ENCODE measurements at regions not wholly inside any gene's neighbourhood (a gene's known extent, or its start where the extent isn't known, plus 50 kb on each side); places are given as distances from the start of the nearest gene placed in this dataset.

GRCh38 chr20:60540591-60540990, 582.4 kb downstream of the CDH26 start:
- H3K27ac ChIP-seq (ENCODE audit: low read length): no peak overlapping the region
- BruUV-seq (replicated peaks): no TSS peak
- H3K36me3 ChIP-seq (ENCODE audit: low read depth, low read length): no peaks in the 10 kb centered on the region
- H3K4me1 ChIP-seq (ENCODE audit: insufficient read depth, low read length): no peaks in the 10 kb centered on the region
- H3K4me3 ChIP-seq (ENCODE audit: low read length): no peak overlapping the region
- no peaks in the 10 kb centered on the region; the same call in 1 of the 2 replicates for H3K9me3 ChIP-seq (ENCODE audit: low read length)
- H3K79me2 ChIP-seq (ENCODE audit: low read length): no peaks in the 10 kb centered on the region
- ATAC-seq (no peak), DNase-seq (no peak)
- no peaks in the 10 kb centered on the region for H4K20me1 ChIP-seq (ENCODE audit: low read length)
- POLR2A ChIA-PET (ENCODE audit: unreplicated experiment): no interaction called here
- no peak overlapping the region for H2AFZ ChIP-seq (ENCODE audit: low read length)
- TF ChIP-seq CTCF (conservative IDR thresholded peaks at IDR 0.05; ENCODE audit: low read depth, low read length): no peak
- no peak for TF ChIP-seq EZH2phosphoT487 (IDR thresholded peaks at IDR 0.05; ENCODE audit: borderline replicate concordance, low read length)
- no peak for TF ChIP-seq EZH2 (IDR thresholded peaks at IDR 0.05; ENCODE audit: low read length, unreplicated experiment)
- no peaks in the 10 kb centered on the region for H3F3A ChIP-seq (ENCODE audit: low read length, unreplicated experiment)
- H3K4me2 ChIP-seq (ENCODE audit: low read length): no peak overlapping the region
- CTCF ChIA-PET: no interaction called here
- H3K9me2 ChIP-seq (replicated peaks; ENCODE audit: low read length): no peaks in the 10 kb centered on the region
- H3K27me3 ChIP-seq (ENCODE audit: low read length): no peaks in the 10 kb centered on the region
- no peak overlapping the region for H3K9ac ChIP-seq (ENCODE audit: low read length)
- intact Hi-C loops (cut with micrococcal nuclease): no loop called here

GRCh38 chr20:60541991-60542390, 583.8 kb downstream of the CDH26 start:
- Histone ChIP-seq H3K27ac (ENCODE audit: low read length) (no peak overlapping the region), H3F3A (ENCODE audit: low read length, unreplicated experiment) (no peaks in the 10 kb centered on the region), H3K36me3 (ENCODE audit: low read depth, low read length) (no peaks in the 10 kb centered on the region), H3K9ac (ENCODE audit: low read length) (no peak overlapping the region), H2AFZ (ENCODE audit: low read length) (no peak overlapping the region), H3K9me3 (ENCODE audit: low read length) (no peaks in the 10 kb centered on the region; the same call in 1 of the 2 replicates), H3K27me3 (ENCODE audit: low read length) (no peaks in the 10 kb centered on the region), H3K4me1 (ENCODE audit: insufficient read depth, low read length) (no peaks in the 10 kb centered on the region), H3K9me2 (replicated peaks; ENCODE audit: low read length) (no peaks in the 10 kb centered on the region), H4K20me1 (ENCODE audit: low read length) (no peaks in the 10 kb centered on the region), H3K4me2 (ENCODE audit: low read length) (no peak overlapping the region), H3K4me3 (ENCODE audit: low read length) (no peak overlapping the region), H3K79me2 (ENCODE audit: low read length) (no peaks in the 10 kb centered on the region)
- BruUV-seq (replicated peaks): no TSS peak
- no peak for TF ChIP-seq EZH2phosphoT487 (IDR thresholded peaks at IDR 0.05; ENCODE audit: borderline replicate concordance, low read length)
- TF ChIP-seq EZH2 (IDR thresholded peaks at IDR 0.05; ENCODE audit: low read length, unreplicated experiment): no peak
- no peak for TF ChIP-seq CTCF (conservative IDR thresholded peaks at IDR 0.05; ENCODE audit: low read depth, low read length)
- no peak for ATAC-seq
- intact Hi-C loops (cut with micrococcal nuclease): no loop called here
- no peak for DNase-seq
- POLR2A ChIA-PET (ENCODE audit: unreplicated experiment): no interaction called here
- CTCF ChIA-PET: no interaction called here

- Histone ChIP-seq H3K36me3 (ENCODE audit: low read depth, low read length) (no peaks in the 10 kb centered on the region), H3K27me3 (ENCODE audit: low read length) (no peaks in the 10 kb centered on the region), H3K79me2 (ENCODE audit: low read length) (no peaks in the 10 kb centered on the region), H3F3A (ENCODE audit: low read length, unreplicated experiment) (no peaks in the 10 kb centered on the region), H3K9ac (ENCODE audit: low read length) (no peak overlapping the region), H3K4me2 (ENCODE audit: low read length) (no peak overlapping the region), H2AFZ (ENCODE audit: low read length) (no peak overlapping the region), H4K20me1 (ENCODE audit: low read length) (no peaks in the 10 kb centered on the region), H3K9me2 (replicated peaks; ENCODE audit: low read length) (no peaks in the 10 kb centered on the region), H3K4me3 (ENCODE audit: low read length) (no peak overlapping the region), H3K4me1 (ENCODE audit: insufficient read depth, low read length) (no peaks in the 10 kb centered on the region), H3K27ac (ENCODE audit: low read length) (no peak overlapping the region), H3K9me3 (ENCODE audit: low read length) (peaks cover 6% of the 10 kb centered on the region; the same call in 1 of the 2 replicates)
- POLR2A ChIA-PET (ENCODE audit: unreplicated experiment): no interaction called here
- TF ChIP-seq CTCF (conservative IDR thresholded peaks at IDR 0.05; ENCODE audit: low read depth, low read length): no peak
- no peak for TF ChIP-seq EZH2phosphoT487 (IDR thresholded peaks at IDR 0.05; ENCODE audit: borderline replicate concordance, low read length)
- no peak for TF ChIP-seq EZH2 (IDR thresholded peaks at IDR 0.05; ENCODE audit: low read length, unreplicated experiment)
- no TSS peak for BruUV-seq (replicated peaks)
- DNase-seq (no peak), ATAC-seq (no peak)
- intact Hi-C loops (cut with micrococcal nuclease): no loop called here
- CTCF ChIA-PET: no interaction called here
Observed at GRCh38 chr20:60543598-60543997, 585.4 kb downstream of the CDH26 start.
